HG03571 (cell line): ENCODE measurements at regions not wholly inside any gene's neighbourhood (a gene's known extent, or its start where the extent isn't known, plus 50 kb on each side); places are given as distances from the start of the nearest gene placed in this dataset.
"Not testable (repeated sequence)": the region's sequence is repeated elsewhere in the genome, so short reads cannot be mapped to it uniquely, and the experiment has no call there.

Experiments used
- ATAC-seq: cut with Tn5 transposase; IDR thresholded peaks from one replicate; pipeline ENCODE4 v1.9.1; 2021; ENCODE audit not compliant: unreplicated experiment

DNA sequence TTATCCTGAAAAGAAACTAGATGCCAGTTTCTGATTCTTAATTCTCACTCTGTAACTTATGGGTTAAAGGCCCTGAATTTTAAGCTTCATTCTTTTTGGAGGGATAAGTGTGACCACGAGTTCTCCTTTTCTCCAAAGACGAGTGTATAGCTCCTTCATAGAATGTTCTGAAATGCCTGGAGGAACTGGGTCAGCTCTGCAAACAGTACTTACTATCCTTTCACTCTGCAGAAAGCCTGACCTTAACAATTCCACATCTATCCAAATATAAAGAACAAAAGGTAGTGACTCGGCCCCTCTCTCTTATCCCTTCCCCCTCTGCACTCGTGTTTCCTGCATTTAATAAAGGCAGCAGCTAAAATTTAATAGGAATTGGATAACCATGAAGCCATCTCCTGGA, 150.5 kb downstream of the LYPLAL1 start:
- no peak for ATAC-seq

DNA sequence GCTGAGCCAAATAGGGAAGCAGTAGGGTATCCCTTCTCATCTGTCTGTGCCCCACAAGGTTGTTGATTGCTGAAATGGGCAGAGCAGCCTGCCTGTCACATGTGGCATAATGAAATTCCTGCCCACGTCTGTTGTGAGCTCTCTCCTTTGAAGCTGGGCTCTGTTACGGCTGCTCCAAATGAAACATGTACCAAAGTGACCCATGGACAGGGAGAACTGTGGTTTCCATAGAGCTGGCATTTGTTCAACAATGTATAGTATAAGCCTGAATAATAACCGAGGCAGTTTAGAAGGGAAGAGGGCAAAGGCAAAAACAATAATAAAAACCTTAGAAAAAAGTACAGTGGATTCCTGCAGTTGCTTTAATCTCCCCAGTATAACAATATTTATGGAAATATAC, 149.7 kb downstream of the LYPLAL1 start:
- no peak for ATAC-seq

DNA sequence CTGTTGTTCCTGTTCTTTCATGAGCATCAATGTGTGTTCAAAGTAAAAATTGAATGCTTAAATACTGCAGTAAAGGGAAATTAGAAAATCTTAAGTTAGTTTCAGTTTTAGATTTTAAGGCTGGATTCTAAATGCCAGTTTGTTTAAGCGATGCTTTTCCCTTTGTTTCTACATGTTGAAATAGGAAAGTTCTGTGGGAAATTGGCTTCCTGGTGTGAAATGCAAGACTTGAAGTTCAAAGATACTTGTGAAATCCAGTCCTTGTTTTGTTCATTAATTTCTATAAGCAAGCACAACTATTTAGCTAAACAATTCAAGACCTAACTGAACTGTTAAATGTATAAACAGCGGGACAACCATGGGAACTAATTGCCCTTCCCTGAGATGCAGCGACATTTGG, 149.1 kb downstream of the LYPLAL1 start:
- ATAC-seq = no peak

DNA sequence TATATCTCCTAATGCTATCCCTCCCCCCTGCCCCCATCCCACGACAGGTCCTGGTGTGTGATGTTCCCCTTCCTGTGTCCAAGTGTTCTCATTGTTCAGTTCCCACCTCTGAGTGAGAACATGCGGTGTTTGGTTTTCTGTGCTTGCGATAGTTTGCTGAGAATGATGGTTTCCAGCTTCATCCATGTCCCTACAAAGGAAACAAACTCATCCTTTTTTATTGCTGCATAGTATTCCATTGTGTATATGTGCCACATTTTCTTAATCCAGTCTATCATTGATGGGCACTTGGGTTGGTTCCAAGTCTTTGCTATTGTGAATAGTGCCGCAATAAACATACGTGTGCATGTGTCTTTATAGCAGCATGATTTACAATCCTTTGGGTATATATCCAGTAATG, 146.9 kb downstream of the LYPLAL1 start:
- not testable (repeated sequence) for ATAC-seq

DNA sequence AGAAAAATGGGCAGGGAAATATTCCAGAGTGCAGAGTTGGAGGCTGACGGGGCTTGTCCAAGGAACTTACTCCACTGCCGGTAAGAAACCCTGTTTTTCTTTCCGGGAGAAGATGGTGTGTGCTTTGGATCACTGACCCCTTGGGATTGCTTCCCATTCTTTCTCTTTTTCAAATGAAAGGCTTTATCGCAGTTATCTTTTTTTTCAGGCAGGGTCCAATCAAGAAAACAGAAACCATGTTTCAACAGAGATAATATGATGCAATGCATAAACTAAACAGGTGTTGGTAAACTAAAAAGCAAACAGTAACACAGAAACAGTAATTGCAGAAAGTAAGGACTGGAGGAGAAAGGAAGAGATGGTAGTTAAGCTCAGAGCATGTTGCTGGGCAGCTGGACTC, 145.1 kb downstream of the LYPLAL1 start:
- ATAC-seq = no peak

DNA sequence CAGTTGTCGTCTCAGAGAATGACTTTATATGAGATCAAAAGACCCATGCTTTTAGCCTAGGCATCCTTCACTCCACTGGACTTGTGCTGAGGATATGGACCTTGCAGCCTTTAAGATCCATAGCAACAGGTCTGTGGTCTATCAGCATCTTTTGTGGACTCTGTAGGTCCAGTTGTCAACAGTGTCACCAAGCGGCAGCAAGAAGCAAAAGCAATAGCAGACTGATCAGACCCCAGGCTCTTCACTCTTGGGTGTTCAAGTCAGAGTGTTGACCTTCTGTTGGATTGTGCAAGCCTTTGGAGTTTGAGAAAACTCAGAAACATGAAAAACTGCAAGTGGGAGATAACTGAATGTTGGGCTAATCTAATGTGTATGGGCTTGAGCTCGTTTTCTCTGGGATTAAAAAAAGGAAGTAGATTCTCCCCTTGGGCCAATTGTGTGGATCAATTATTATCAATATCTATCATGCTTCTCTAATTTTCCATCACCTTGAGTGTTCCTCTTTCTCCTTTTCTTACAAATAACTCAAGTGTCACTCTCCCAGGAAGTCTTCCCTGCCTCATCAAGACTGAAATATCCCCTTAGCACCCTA, 144.2 kb downstream of the LYPLAL1 start:
- ATAC-seq = peak; percentile 69

DNA sequence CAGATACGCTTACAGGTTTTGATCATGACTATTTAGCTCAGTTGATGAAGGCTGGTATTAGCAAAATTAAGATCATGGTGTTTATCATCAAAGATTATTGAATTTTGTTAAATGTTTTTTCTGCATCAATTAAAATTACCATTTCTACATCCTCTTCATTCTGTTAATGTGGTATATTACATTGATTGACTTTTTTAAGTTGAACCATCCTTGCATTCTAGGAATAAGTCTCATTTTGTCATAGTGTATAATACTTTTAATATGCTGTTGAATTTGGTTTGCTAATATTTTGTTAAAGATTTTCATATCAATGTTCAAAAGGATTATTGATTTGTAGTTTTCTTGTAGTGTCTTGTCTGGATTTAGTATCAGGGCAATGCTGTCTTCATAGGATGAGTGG, 142.4 kb downstream of the LYPLAL1 start:
- no peak for ATAC-seq

DNA sequence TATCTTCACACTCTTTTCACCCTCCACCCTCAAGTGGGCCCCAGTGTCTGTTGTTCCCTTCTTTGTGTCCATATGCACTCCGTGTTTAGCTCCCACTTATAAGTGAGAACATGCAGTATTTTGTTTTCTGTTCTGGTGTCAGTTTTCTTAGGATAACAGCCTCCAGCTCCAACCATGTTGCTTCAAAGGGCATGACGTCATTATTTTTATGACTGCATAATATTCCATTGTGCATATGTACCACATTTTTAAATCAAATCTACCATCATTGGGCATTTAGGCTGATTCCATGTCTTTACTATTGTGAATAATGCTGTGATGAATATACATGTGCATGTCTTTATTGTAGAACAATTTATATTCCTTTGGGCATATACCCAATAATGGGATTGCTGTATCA, 140.3 kb downstream of the LYPLAL1 start:
- ATAC-seq = no peak

DNA sequence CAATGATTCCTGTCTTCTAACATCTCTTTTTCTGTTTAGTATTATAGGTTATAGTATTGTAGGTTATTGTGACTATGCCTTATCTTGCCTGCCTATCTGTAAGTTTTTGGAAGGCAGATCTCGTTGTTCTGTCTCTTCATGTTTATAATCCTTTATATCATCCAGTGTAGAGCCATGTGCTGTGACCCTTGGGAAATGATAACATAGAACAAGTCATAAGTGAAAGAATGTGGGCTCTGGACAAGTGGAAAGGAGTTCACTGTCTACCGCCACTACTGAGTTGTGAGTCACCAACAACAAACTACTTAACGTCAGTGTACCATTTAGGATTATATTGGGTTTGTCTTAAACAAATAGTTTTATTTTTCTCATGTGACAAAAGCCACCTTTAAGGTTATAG, 139.3 kb downstream of the LYPLAL1 start:
- ATAC-seq = no peak

DNA sequence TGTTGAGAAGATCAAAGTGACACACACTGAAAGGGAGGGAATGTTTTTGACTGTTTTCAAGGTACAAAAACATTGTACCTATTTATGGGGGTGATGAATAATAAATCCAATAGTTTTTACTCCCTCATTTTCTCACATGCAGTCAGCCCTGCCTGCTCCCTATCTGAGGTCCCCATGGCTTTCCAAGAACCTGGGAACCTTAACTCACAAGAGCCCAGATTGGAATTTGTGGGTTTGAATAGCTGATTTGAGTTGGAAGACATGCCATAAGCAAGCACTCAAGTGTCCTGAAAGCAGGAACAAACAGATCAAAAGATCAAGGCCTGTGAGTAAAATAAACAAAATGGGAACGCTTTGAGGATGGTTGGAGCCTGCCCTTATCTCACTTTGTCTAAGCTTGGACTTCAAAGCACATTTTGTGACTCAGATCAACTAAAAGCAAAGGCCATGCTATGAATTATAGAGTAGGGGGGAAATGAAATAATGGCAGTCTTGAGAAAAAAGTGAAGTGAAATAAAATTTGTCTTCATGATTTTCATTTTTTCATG, 136.6 kb downstream of the LYPLAL1 start:
- no peak for ATAC-seq

DNA sequence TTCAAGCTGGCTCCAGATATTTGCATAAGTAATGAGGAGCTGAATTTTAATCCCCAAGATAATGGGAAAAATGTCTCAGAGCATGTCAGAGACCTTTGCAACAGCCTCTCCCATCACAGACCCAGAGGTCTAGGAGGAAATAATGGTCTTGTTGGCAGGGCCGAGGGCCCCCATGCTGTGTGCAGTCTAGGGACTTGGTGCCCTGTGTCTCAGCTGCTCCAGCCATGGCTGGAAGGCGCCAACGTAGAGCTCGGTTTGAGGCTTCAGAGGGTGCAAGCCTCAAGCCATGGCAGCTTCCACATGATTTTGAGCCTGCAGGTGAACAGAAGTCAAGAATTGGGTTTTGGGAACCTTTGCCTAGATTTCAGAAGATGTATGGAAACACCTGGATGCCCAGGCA, 134.7 kb downstream of the LYPLAL1 start:
- ATAC-seq = no peak

DNA sequence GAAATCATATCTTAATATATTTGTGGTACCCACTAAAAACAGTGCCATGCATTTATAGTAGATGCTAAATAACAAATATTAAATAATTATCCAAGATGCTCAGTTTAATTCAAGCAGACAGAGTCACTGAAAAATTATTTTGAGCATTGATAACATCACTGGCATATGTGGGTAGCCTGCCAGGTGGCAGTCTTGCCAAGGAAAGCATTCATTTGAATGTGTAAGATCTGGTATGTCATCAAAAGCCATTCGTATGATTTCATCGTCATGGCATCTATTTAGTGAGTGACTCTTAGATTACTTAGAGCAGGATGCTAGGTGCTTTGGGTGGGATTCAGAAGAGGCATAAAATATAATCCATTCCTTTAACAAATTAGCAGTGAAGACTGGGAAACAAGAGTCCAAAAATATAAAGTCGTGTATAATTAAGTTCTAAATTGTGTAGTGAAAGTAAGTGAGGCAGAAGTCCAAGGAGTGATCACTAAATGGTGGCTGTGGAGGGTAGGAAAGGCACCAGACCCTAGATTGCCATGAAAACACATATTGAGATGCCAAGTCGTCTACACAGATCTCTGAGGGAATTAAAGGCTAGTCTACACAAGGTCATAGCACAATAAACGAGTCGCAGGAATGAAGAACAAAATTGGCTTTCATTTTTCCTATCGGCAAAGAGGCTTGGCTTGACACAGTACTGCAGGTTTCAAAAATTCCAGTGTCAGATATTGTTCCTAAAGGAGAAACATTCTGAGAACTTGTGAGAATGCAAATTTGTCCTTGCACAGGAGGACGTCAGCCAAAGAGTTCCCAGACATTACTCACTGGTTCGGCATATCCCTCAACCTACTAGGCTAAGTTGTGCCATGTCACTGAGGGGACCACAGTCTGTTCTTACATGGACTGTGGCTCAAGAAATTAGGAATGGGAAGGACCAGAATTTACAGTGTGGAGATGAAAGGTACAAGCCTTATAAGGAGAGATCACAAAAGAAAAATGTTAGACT, 130.8 kb downstream of the LYPLAL1 start:
- ATAC-seq = no peak

DNA sequence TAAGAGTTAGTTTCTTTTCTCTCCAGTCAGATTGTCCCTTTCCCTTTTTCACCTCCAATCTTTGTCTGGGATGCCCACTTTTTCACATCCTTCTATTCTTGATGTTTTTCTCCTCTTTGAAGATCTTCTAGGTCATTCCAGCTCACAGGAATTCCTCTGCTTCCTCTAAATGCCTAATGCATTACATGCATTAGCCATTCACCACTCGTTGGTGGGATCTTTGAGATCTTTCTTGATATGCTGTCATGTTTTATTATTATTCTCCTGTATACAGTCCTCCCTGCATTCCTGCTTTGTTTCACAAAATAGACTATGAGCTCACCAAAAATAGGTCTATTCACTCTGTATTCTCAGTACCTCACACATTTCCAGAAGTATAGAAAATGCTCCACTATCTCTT, 129.0 kb downstream of the LYPLAL1 start:
- no peak for ATAC-seq

DNA sequence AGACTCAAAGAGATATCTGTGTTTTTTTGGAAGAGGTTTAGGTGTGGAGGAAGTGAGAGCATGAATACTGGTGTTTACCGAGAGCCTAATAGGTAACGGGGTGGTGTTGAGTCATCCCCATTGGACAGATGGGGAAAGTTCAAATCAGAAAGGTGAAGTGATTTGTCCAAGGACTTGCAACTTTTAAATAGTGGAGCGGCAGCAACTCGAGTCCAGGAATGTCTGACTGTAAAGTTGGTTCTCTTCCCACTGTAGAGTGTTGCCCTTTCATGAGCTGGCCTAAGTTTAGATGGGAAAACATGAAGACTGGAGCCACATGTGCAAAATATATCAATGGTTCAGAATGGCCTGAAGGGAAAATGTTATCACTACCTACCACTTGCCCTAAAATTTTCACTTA, 125.7 kb downstream of the LYPLAL1 start:
- ATAC-seq = no peak

DNA sequence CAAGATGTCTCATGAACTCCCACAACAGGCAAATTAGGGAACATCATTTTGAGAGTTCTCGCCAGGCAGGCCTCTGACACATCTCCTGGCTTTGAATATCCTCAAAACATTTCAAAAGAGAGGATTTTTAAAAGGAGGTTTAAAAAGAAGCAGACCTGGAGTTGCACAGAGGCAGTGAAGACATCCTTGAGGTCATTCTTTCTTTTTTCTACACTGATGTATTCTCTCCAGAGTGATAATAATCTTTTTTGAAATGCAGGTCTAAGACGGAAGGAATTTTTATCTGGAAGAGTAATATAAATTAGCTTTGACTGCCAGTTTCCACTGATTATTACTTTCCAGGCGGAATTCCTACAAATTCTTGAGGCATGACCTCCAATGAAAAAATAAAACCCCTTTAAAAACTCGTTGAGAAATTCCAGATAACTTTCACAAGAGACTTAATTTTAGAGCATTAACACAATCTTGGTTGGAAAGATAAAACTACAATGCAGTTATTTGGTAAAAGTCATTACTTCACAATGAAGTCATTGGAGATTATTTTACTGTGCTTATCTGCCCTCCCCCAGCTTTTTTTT, 125.0 kb downstream of the LYPLAL1 start:
- no peak for ATAC-seq

DNA sequence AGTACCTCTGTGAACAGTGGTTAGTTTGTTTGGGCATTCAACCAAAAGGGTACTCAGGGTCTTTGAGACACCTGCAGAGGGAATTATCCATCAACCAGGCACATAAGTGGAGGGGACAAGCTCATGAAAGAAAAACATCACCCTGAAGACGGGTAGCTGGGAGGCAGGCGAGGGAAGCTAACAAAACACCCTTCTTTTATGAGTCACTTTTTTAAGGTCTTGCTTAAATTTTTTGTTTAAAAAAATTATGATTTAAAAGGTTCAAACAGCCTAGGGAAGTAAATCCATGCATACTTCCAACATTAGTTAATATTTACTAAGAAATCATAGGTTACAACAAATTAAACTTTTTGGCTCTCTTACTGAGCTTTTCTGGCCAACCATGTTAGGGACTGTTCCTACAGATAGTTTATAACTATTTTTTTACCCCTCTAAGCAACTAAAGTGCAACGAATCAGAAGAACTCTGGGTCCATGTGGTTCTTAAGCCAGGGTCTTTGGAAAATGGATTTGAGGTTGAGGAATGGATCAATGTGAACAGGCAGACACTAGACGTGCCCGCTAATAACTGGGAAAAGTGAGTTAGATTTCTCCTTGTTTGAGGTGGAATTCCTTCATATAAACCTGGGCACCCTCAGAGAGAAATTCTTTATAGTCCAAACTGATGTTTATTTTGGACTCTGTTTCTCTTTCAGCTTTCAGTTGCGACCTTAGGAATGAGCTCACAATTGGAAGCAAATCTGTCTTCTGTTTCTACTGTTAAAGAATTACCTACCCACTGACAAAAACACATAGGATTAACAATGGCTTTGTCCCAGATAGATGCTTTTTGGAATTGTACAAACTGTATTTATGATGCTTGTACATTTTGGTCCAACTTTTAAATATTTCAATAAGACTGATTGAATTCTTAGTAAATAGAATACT, 123.0 kb downstream of the LYPLAL1 start:
- no peak for ATAC-seq

DNA sequence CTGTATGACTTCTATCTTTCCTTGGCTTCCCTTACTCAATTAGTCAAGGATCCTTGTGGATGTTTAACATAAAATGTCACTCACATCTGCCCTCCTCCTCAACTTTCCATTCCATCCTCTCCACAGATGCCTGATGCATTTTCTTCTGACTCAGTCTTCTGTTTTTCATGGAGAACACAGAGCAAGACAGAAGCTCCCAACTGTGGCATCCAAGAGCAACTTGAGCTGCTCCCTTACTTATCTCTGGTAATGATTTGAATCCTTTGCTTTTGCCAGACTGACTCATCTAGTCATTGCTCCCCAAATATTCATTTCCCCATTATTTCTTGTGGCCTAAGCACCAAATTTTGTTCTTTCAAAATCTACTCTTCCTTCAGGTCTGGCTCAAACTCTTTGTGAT, 120.6 kb downstream of the LYPLAL1 start:
- ATAC-seq = no peak

DNA sequence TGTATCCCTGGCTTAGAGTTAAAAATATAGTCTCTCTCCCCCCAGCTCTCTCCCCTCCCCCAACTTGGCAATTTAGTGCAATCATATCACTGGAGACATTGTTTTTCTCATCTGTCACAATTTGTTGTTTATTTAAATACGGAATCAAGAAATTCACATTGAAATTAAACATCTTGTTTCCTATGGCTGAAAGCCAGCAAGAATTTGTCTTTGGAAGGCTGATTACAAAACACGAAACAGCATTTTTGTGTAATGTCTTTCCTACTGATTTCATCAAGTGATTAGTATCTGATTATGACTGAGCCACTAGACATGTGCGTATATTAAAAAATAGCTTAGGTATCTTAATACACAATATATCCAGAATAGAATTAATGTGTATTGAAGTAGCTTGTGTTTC, 119.7 kb downstream of the LYPLAL1 start:
- no peak for ATAC-seq

DNA sequence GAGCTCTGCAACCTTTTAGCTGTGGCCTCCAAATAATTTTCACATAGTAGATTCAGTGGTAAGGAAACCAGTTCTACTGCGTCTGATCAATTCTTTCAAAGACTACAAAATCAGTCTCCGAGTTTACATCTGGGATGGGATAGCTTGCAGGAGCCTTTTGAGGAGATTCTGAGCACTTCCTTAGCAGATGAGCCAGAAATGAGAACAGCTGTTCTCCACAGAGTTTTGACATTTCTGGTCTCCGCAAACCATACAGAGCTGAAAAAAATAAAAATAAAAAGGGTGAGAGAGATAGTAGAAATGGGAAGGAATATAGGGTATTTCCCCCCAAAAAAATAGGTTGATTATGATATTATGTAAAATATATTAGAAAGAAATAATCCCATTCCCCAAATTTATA, 119.3 kb downstream of the LYPLAL1 start:
- no peak for ATAC-seq

DNA sequence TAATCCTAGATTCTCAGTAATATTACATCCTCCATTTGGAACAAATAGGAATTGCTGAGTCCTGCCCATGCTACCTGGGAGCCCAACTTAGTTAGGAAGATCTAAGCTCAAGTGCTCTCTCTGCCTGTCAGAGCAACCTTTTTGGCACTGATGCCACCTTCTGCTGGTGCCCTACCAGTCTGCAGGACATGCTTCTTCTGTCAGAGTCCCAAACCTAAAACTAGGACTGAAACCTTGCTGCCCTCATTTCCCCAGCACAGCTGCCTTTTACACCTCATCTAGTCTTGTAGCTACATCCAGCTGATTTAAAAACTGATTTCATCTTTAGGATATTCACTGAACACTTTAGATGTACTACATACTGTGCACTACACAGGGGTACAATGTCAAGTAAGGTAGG, 118.7 kb downstream of the LYPLAL1 start:
- no peak for ATAC-seq

DNA sequence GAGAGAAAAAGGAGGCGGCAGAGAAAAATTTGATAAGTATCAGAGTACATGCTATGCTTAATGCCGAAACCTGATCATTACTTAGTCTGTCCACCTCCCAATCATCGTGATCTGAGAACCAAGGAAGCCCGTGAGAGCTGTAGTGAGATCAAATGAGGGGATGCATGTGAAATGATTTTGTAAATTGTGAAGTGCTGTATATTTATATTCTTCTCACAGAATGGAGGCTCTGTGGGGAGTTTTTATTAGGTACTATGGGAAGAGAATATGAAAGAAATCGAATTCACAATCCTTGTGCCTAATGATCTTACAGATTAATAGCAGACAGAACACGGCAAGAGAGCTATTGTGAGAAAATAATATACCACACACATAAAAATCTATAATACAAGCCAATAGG, 115.5 kb downstream of the LYPLAL1 start:
- no peak for ATAC-seq
